B cell (primary cell): ENCODE measurements at regions not wholly inside any gene's neighbourhood (a gene's known extent, or its start where the extent isn't known, plus 50 kb on each side); places are given as distances from the start of the nearest gene placed in this dataset.

Experiments
- CTCF ChIP-seq: fragments of 200-600 bp; IDR thresholded peaks from one replicate; pipeline ENCODE4 v1.8.0; 2022; ENCODE audit warnings: antibody characterized with exemption, mild to moderate bottlenecking
- EZH2 ChIP-seq: IDR thresholded peaks from 2 replicates; pipeline ENCODE4 v1.6.1; 2012; ENCODE audit warnings: borderline replicate concordance, low read depth, mild to moderate bottlenecking, moderate library complexity, low read length; ENCODE audit not compliant: insufficient read depth, poor library complexity, severe bottlenecking

GRCh38 chr16:64397945-64398508 is 723.8 kb downstream of the CDH11 start:
- TF ChIP-seq CTCF = no peak
- no peak for TF ChIP-seq EZH2
